ENCODE measurements at regions not wholly inside any gene's neighbourhood (a gene's known extent, or its start where the extent isn't known, plus 50 kb on each side); places are given as distances from the start of the nearest gene placed in this dataset.

- BruUV-seq (replicated peaks): no TSS peak
- no peak overlapping the region for H3K4me2 ChIP-seq (ENCODE audit: low read length)
Observed at GRCh38 chr5:115431116-115431515, 113.5 kb downstream of the FEM1C start.

GRCh38 chr5:115430374-115430773 is 114.2 kb downstream of the FEM1C start:
- Histone ChIP-seq H3K4me3 (ENCODE audit: low read depth, low read length, poor library complexity, severe bottlenecking) (no peak overlapping the region), H2AFZ (ENCODE audit: low read length) (no peak overlapping the region), H3K9me2 (ENCODE audit: insufficient read depth, low read length) (no peaks in the 10 kb centered on the region), H4K20me1 (ENCODE audit: insufficient read depth, low read length) (no peaks in the 10 kb centered on the region), H3K79me2 (ENCODE audit: insufficient read depth, low read depth, low read length) (no peaks in the 10 kb centered on the region), H3K27ac (ENCODE audit: low read depth, low read length, poor library complexity, severe bottlenecking) (no peak overlapping the region), H3K4me1 (ENCODE audit: insufficient read depth, low read length, poor library complexity, severe bottlenecking) (no peaks in the 10 kb centered on the region), H3K36me3 (ENCODE audit: insufficient read depth, low read length) (no peaks in the 10 kb centered on the region), H3K4me2 (ENCODE audit: low read length) (no peak overlapping the region), H3K9me3 (ENCODE audit: low read length) (no peaks in the 10 kb centered on the region)
- intact Hi-C loops (cut with micrococcal nuclease; ENCODE audit: unreplicated experiment): no loop called here
- TF ChIP-seq EZH2phosphoT487 (IDR thresholded peaks at IDR 0.05; ENCODE audit: borderline replicate concordance, low read depth, low read length): no peak
- no peak for TF ChIP-seq CTCF (conservative IDR thresholded peaks at IDR 0.05; ENCODE audit: low read length)
- POLR2A ChIA-PET: interaction anchor here (1.2 kb wide), 1 partner anchor 12 kb away, joined by 3 read pairs; no protein-coding TSS in a partner anchor
- CTCF ChIA-PET (ENCODE audit: unreplicated experiment): no interaction called here
- no peak for DNase-seq (ENCODE audit: low spot score)
- no TSS peak for BruUV-seq (replicated peaks)

More at GRCh38 chr5:115431116-115431515, 113.5 kb downstream of the FEM1C start:
- intact Hi-C loops (cut with micrococcal nuclease; ENCODE audit: unreplicated experiment): no loop called here
- Histone ChIP-seq H2AFZ (ENCODE audit: low read length) (no peak overlapping the region), H3K4me1 (ENCODE audit: insufficient read depth, low read length, poor library complexity, severe bottlenecking) (no peaks in the 10 kb centered on the region), H3K9me3 (ENCODE audit: low read length) (no peaks in the 10 kb centered on the region), H3K36me3 (ENCODE audit: insufficient read depth, low read length) (no peaks in the 10 kb centered on the region), H3K4me3 (ENCODE audit: low read depth, low read length, poor library complexity, severe bottlenecking) (no peak overlapping the region), H4K20me1 (ENCODE audit: insufficient read depth, low read length) (no peaks in the 10 kb centered on the region), H3K9me2 (ENCODE audit: insufficient read depth, low read length) (no peaks in the 10 kb centered on the region), H3K79me2 (ENCODE audit: insufficient read depth, low read depth, low read length) (no peaks in the 10 kb centered on the region), H3K27ac (ENCODE audit: low read depth, low read length, poor library complexity, severe bottlenecking) (no peak overlapping the region)
- DNase-seq (ENCODE audit: low spot score): no peak
- POLR2A ChIA-PET: interaction anchor here (0.6 to 1.7 kb wide), 4 partner anchors 11 to 1428 kb away, joined by 3 to 6 read pairs (median 4); no protein-coding TSS in a partner anchor
- CTCF ChIA-PET (ENCODE audit: unreplicated experiment): no interaction called here
- TF ChIP-seq CTCF (conservative IDR thresholded peaks at IDR 0.05; ENCODE audit: low read length): no peak
- TF ChIP-seq EZH2phosphoT487 (IDR thresholded peaks at IDR 0.05; ENCODE audit: borderline replicate concordance, low read depth, low read length): no peak

GRCh38 chr5:115429345-115429940 is 115.1 kb downstream of the FEM1C start:
- no peak overlapping the region for H3K4me2 ChIP-seq (ENCODE audit: low read length)
- H3K4me1 ChIP-seq (ENCODE audit: insufficient read depth, low read length, poor library complexity, severe bottlenecking): no peaks in the 10 kb centered on the region
- no peaks in the 10 kb centered on the region for H3K9me3 ChIP-seq (ENCODE audit: low read length)
- H3K36me3 ChIP-seq (ENCODE audit: insufficient read depth, low read length): no peaks in the 10 kb centered on the region
- intact Hi-C loops (cut with micrococcal nuclease; ENCODE audit: unreplicated experiment): no loop called here
- H2AFZ ChIP-seq (ENCODE audit: low read length): no peak overlapping the region
- no TSS peak for BruUV-seq (replicated peaks)
- H4K20me1 ChIP-seq (ENCODE audit: insufficient read depth, low read length): no peaks in the 10 kb centered on the region
- no peak overlapping the region for H3K27ac ChIP-seq (ENCODE audit: low read depth, low read length, poor library complexity, severe bottlenecking)
- CTCF ChIA-PET (ENCODE audit: unreplicated experiment): no interaction called here
- no peaks in the 10 kb centered on the region for H3K9me2 ChIP-seq (ENCODE audit: insufficient read depth, low read length)
- DNase-seq (ENCODE audit: low spot score): no peak
- no peaks in the 10 kb centered on the region for H3K79me2 ChIP-seq (ENCODE audit: insufficient read depth, low read depth, low read length)
- H3K4me3 ChIP-seq (ENCODE audit: low read depth, low read length, poor library complexity, severe bottlenecking): no peak overlapping the region
- no peak for TF ChIP-seq CTCF (conservative IDR thresholded peaks at IDR 0.05; ENCODE audit: low read length)
- TF ChIP-seq EZH2phosphoT487 (IDR thresholded peaks at IDR 0.05; ENCODE audit: borderline replicate concordance, low read depth, low read length): no peak
- POLR2A ChIA-PET: interaction anchor here (1.1 kb wide), 1 partner anchor 15 kb away, joined by 3 read pairs; no protein-coding TSS in a partner anchor
